OCI-LY3 (cell line): ENCODE measurements at regions not wholly inside any gene's neighbourhood (a gene's known extent, or its start where the extent isn't known, plus 50 kb on each side); places are given as distances from the start of the nearest gene placed in this dataset.

ENCODE experiments used
- H2AFZ ChIP-seq: fragments of 200-600, 300-600 bp; shearing (Covaris generic); 2 replicates; pipeline ENCODE4 v1.6.0; 2014; ENCODE audit warnings: antibody characterized with exemption, low read depth, low read length
- H3K27ac ChIP-seq: fragments of 200-600, 300-600 bp; sonication (generic); 2 replicates; pipeline ENCODE4 v1.5.1; 2014; ENCODE audit warnings: mild to moderate bottlenecking, low read length, moderate library complexity, mixed read lengths
- H3K27me3 ChIP-seq: fragments of 200-600, 300-600 bp; sonication (generic); 2 replicates; pipeline ENCODE4 v1.6.1; 2014; ENCODE audit warnings: low read depth, low read length, mixed read lengths
- H3K36me3 ChIP-seq: fragments of 200-600, 300-600 bp; sonication (generic); replicated peaks from 2 replicates; pipeline ENCODE3; 2014; ENCODE audit warnings: low read depth, low read length, mixed read lengths
- H3K4me1 ChIP-seq: fragments of 300-600, 200-600 bp; sonication (generic); 2 replicates; pipeline ENCODE4 v1.6.1; 2014; ENCODE audit warnings: low read length, mixed read lengths
- H3K4me2 ChIP-seq: fragments of 200-600, 300-600 bp; sonication (generic); 2 replicates; pipeline ENCODE4 v1.6.1; 2014; ENCODE audit warnings: low read length, mixed read lengths
- H3K4me3 ChIP-seq: fragments of 300-600, 200-600 bp; sonication (generic); 2 replicates; pipeline ENCODE4 v1.5.1; 2014; ENCODE audit warnings: antibody characterized with exemption, mild to moderate bottlenecking, low read length, moderate library complexity
- H3K79me2 ChIP-seq: fragments of 300-600, 200-600 bp; shearing (Covaris generic); 2 replicates; pipeline ENCODE4 v1.6.1; 2014; ENCODE audit warnings: mild to moderate bottlenecking, low read length, mixed read lengths
- H3K9ac ChIP-seq: fragments of 300-600, 200-600 bp; shearing (Covaris generic); 2 replicates; pipeline ENCODE4 v1.6.0; 2014; ENCODE audit warnings: mild to moderate bottlenecking, low read length, moderate library complexity
- H3K9me3 ChIP-seq: fragments of 200-600, 300-600 bp; shearing (Covaris generic); 2 replicates; pipeline ENCODE4 v1.6.1; 2014; ENCODE audit warnings: low read length, mixed read lengths; ENCODE audit not compliant: insufficient read depth
- H4K20me1 ChIP-seq: fragments of 200-600, 300-600 bp; sonication (generic); 2 replicates; pipeline ENCODE4 v1.6.1; 2016; ENCODE audit warnings: low read length, mixed read lengths; ENCODE audit not compliant: insufficient read depth
- CTCF ChIP-seq: fragments of 200-600, 300-600 bp; sonication (generic); IDR thresholded peaks from 2 replicates; pipeline ENCODE4 v1.5.1; 2014; ENCODE audit warnings: antibody characterized with exemption, low read length, low read depth
- EZH2phosphoT487 ChIP-seq: fragments of 200-600 bp; shearing (Covaris generic); IDR thresholded peaks from 2 replicates; pipeline ENCODE4 v1.6.1; 2018; ENCODE audit warnings: antibody characterized with exemption, mixed run types, low read depth

GRCh38 chr5:6989230-6989629 lies 276.0 kb downstream of the TENT4A start:
- TF ChIP-seq CTCF (no peak), EZH2phosphoT487 (no peak)
- H3K4me3 ChIP-seq = no peak overlapping the region
- H3K36me3 ChIP-seq = no peaks in the 10 kb centered on the region
- H3K27me3 ChIP-seq = no peaks in the 10 kb centered on the region
- H3K9me3 ChIP-seq = no peaks in the 10 kb centered on the region
- no peak overlapping the region for H3K27ac ChIP-seq
- no peak overlapping the region for H2AFZ ChIP-seq
- no peak overlapping the region for H3K9ac ChIP-seq
- no peaks in the 10 kb centered on the region for H3K79me2 ChIP-seq
- H3K4me1 ChIP-seq = no peaks in the 10 kb centered on the region
- no peak overlapping the region for H3K4me2 ChIP-seq
- H4K20me1 ChIP-seq = no peaks in the 10 kb centered on the region

GRCh38 chr5:6994097-6994496 lies 280.9 kb downstream of the TENT4A start:
- Histone ChIP-seq H3K4me2 (no peak overlapping the region), H3K9me3 (no peaks in the 10 kb centered on the region), H3K4me3 (no peak overlapping the region), H3K36me3 (no peaks in the 10 kb centered on the region), H3K27me3 (no peaks in the 10 kb centered on the region), H3K4me1 (no peaks in the 10 kb centered on the region), H3K27ac (no peak overlapping the region), H3K9ac (no peak overlapping the region), H4K20me1 (no peaks in the 10 kb centered on the region), H2AFZ (no peak overlapping the region), H3K79me2 (no peaks in the 10 kb centered on the region)
- TF ChIP-seq EZH2phosphoT487 = no peak
- TF ChIP-seq CTCF = no peak

- no peaks in the 10 kb centered on the region for H3K79me2 ChIP-seq
- H4K20me1 ChIP-seq = no peaks in the 10 kb centered on the region
These were observed 281.9 kb downstream of the TENT4A start for GRCh38 chr5:6995115-6995514.

GRCh38 chr5:7000310-7000709 lies 287.1 kb downstream of the TENT4A start:
- TF ChIP-seq CTCF = no peak
- TF ChIP-seq EZH2phosphoT487 = no peak
- Histone ChIP-seq H2AFZ (no peak overlapping the region), H3K4me1 (no peaks in the 10 kb centered on the region), H3K4me3 (no peak overlapping the region), H3K9ac (no peak overlapping the region), H3K9me3 (no peaks in the 10 kb centered on the region), H3K36me3 (no peaks in the 10 kb centered on the region), H4K20me1 (no peaks in the 10 kb centered on the region), H3K4me2 (no peak overlapping the region), H3K79me2 (no peaks in the 10 kb centered on the region), H3K27ac (no peak overlapping the region), H3K27me3 (no peaks in the 10 kb centered on the region)

More at GRCh38 chr5:6995115-6995514, 281.9 kb downstream of the TENT4A start:
- Histone ChIP-seq H3K27ac (no peak overlapping the region), H2AFZ (no peak overlapping the region), H3K4me1 (no peaks in the 10 kb centered on the region), H3K4me3 (no peak overlapping the region), H3K4me2 (no peak overlapping the region), H3K36me3 (no peaks in the 10 kb centered on the region), H3K9me3 (no peaks in the 10 kb centered on the region), H3K9ac (no peak overlapping the region), H3K27me3 (no peaks in the 10 kb centered on the region)
- TF ChIP-seq EZH2phosphoT487 (no peak), CTCF (no peak)
